ENCODE measurements at regions not wholly inside any gene's neighbourhood (a gene's known extent, or its start where the extent isn't known, plus 50 kb on each side); places are given as distances from the start of the nearest gene placed in this dataset.

DNA sequence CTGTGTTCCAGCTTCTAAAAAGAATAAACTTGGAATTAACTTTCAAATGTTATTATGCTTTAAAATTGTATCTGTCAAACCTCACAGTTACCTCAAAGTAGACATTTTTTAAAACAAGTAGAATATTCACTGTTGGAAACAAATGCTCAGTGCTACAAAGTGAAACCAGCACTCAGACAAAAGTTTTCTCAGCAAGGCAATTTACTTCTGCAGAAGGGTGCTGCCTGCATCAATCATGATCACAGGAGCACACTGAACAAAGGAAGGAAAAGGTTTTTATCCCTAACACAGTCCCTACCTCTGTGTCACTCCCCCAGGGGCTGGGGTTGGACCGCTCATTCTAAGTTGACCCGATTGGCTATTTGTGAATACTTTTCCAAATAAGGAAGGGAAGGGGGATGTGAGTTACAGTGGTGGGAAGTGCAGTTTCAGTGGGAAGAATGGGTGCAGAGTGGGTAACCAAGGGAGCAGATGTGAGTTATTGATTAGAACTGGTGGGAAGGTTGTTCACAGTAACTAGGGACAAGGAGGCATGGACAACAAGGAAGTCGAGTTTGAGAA, 63.0 kb upstream of the CDK20 start:
- intact Hi-C loops (cut with DNase I), result no loop called here
- DNase-seq, result no peak

DNA sequence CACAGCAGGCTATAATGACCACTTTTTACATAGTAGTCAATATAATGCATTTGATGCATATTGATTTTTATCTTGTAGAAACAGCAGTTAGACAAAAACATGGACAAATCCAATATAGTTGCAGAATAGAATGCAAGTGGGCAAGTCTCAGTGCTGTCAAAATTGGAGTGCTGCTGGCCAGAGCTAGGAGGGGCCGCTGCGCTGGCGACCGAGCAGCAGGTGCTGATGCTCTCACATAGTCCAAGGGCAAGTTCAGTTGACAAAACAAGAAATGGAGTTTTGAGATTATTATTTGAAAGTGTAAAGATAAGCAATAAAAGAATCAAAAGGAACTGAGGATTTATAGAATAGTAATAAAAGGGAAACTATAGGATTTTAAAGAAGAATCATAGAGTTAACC, 60.6 kb upstream of the CDK20 start:
- intact Hi-C loops (cut with DNase I), result no loop called here
- no peak for DNase-seq

DNA sequence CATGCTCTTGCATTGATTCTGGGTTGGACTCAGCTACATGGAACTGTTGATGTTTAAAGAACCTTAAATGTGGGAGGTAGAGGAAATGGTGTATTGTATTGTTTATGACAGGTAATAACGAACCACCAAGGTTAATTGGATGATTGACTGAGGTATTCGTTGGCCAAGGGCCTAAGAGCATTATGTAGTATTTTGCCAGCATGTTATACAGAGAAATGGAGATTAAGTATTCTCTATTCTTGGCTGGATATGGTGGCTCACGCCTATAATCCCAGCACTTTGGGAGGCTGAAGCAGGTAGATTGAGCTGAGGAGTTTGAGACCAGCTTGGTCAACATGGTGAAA, 59.0 kb upstream of the CDK20 start:
- intact Hi-C loops (cut with DNase I), result no loop called here

DNA sequence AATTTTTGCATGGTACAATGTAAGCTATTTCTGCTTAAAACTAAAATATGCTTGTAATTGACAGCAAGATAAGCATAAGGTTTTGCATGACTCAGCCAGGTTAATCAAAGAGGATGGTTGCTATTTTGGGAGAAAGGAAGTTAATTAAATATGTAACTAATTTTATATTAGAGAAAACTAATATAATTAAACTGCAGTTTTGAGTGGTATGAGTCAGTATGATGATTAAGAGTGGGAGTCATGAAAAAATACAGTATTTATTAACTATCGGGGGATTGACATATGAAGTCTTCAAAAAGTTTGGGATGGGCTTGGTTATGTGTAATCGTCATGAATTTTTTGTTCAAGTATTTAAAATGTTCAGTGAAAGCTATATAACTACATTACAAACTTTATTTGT, 54.0 kb upstream of the CDK20 start:
- intact Hi-C loops (cut with DNase I), result no loop called here
- no peak for DNase-seq

More for the DNA sequence above, 59.0 kb upstream of the CDK20 start:
- no peak for DNase-seq

DNA sequence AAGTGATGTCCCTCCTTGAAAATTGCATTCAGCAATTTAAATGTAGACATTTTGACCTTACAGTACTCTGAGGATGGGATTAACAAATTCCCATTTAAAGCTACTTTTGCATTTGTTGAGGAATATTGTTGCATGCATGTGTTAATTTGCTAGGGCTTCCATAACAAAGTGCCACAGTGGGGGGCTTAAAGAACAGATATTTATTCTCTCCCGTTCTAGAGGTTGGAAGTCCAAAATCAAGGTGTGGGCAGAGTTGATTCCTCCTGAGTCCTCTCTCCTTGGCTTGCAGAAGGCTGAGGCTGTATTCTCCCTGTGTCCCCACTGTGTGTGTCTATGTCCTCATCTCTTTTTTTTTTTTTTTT, 51.8 kb upstream of the CDK20 start:
- intact Hi-C loops (cut with DNase I), result no loop called here

DNA sequence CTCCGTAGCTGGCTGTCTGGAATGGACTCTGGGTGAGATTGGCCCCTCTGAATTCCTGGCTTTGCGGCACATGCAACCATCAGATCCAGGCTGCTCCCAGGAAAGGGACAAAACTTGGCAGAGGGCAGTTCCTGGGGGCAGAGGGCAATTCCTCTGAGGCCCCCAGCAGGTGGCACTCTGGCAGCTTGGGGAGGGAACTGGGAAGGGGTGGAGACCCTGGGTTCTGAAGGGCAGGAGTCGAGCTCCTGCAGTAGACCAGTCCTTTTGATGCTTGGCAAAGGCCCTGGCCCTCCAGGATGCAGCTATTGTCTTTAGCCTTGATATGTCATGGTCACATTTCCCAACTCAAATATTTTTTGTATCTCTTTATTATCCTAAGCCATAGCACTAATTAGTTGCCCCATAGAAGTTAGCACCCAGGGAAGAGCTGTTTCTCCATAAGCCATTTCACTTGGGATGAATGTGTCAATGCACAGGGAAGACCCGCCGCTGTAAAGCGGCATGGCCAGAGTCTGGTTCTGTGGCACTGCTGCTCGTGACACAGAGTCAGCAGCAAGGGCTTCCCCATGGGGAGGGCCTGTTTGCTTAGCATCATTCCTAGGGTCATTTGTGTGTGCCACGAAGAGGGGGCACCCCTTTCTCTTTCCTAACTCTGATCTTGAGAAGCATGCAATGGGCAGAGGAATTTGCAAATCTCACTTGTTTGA, 51.2 kb upstream of the CDK20 start:
- DNase-seq, result no peak
- intact Hi-C loops (cut with DNase I), result no loop called here

More for the DNA sequence above, 51.8 kb upstream of the CDK20 start:
- DNase-seq, result no peak

DNA sequence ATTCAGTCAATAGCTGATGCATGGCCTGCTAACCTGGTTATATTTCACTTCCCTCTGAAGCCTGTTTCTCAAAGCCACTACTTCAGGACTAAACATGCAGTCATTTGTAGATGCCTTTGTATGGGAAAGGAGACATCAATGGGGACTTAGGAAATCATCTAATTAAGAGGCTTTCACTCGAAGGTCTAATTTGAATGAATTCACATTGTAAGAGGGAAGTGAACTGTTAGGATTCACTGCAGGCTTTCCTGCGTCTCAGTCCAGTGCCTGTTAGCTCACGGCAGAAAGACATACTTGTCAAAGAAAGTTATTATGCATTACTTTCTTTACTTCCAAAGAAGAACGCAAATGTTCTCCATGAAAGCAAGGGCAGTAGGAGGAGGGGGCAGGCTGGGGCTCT, 50.6 kb upstream of the CDK20 start:
- intact Hi-C loops (cut with DNase I), result no loop called here
- DNase-seq, result no peak

Measured in posterior cingulate gyrus (tissue), 11 donors.